B cell (primary cell): ENCODE measurements at regions not wholly inside any gene's neighbourhood (a gene's known extent, or its start where the extent isn't known, plus 50 kb on each side); places are given as distances from the start of the nearest gene placed in this dataset.

ENCODE experiments used
- ATAC-seq: fragments of 200-7000 bp; cut with Tn5 transposase; one replicate; pipeline ENCODE4 v1.10.0; 2021; ENCODE audit warnings: low read depth, mild to moderate bottlenecking, moderate number of reproducible peaks, moderate library complexity
- CTCF ChIA-PET: fragments of 350-600 bp; sonication (Branson Sonifier 250); formaldehyde crosslinking; loops from one replicate; lab custom pipeline; 2021; ENCODE audit warnings: antibody characterized with exemption, inconsistent platforms; lab: Charles Lee
- POLR2A ChIA-PET: fragments of 350-600 bp; sonication (Branson Sonifier 250); formaldehyde crosslinking; loops from one replicate; lab custom pipeline; 2021; ENCODE audit warnings: antibody characterized with exemption; lab: Charles Lee
- DNase-seq: peaks from one replicate; pipeline ENCODE4 v3.0.0; 2013
- H2AFZ ChIP-seq: 2 replicates; pipeline ENCODE4 v1.6.1; 2012; ENCODE audit warnings: mild to moderate bottlenecking, low read depth, low read length; ENCODE audit not compliant: insufficient read depth, poor library complexity, severe bottlenecking
- H3K27ac ChIP-seq, 2 donors: 1 replicate in 1 of 2; 2 replicates in 1 of 2; pipeline ENCODE4 v1.5.1; 2012 to 2013; ENCODE audit warnings: low read length in 2 of 2, mild to moderate bottlenecking in 2 of 2, moderate library complexity in 1 of 2
- H3K27me3 ChIP-seq, 4 experiments: fragments of 200-600 bp in 1 of 4; sonication (generic) in 1 of 4; replicated peaks in 1 of 4; 1 replicate in 2 of 4; 2 replicates in 2 of 4; pipeline versions ENCODE4 v1.6.1 to v1.7.0; 2013 to 2016; ENCODE audit warnings: low read length in 3 of 4, mild to moderate bottlenecking in 2 of 4, mixed read lengths in 1 of 4, moderate library complexity in 1 of 4; ENCODE audit not compliant: insufficient read depth in 4 of 4, control insufficient read depth in 3 of 4; ENCODE audit errors: control extremely low read depth in 1 of 4
- H3K36me3 ChIP-seq, 2 experiments: replicated peaks in 1 of 2; 1 replicate in 1 of 2; 2 replicates in 1 of 2; pipeline versions ENCODE4 v1.6.1 to v1.7.1; 2013; ENCODE audit warnings: low read length in 1 of 2; ENCODE audit not compliant: insufficient read depth in 2 of 2, control insufficient read depth in 1 of 2; ENCODE audit errors: control extremely low read depth in 1 of 2, extremely low read depth in 1 of 2
- H3K4me1 ChIP-seq, 2 donors: fragments of 200-600 bp in 1 of 2; sonication (generic) in 1 of 2; 1 replicate in 1 of 2; 2 replicates in 1 of 2; pipeline versions ENCODE4 v1.5.1 to v1.6.1; 2013 to 2017; ENCODE audit warnings: low read length in 2 of 2; ENCODE audit not compliant: control insufficient read depth in 2 of 2, insufficient read depth in 2 of 2
- H3K4me2 ChIP-seq: replicated peaks from 2 replicates; pipeline ENCODE3; 2012; ENCODE audit warnings: mild to moderate bottlenecking, low read depth, low read length; ENCODE audit not compliant: poor library complexity, severe bottlenecking
- H3K4me3 ChIP-seq, 5 experiments: fragments of 200-600 bp in 1 of 5; sonication (generic) in 1 of 5; 1 replicate in 3 of 5; 2 replicates in 2 of 5; pipeline versions ENCODE4 v1.5.1 to v1.7.0; 2011 to 2016; ENCODE audit warnings: low read length in 4 of 5, mild to moderate bottlenecking in 4 of 5, low read depth in 2 of 5, control low read depth in 1 of 5, moderate library complexity in 1 of 5; ENCODE audit not compliant: insufficient read depth in 1 of 5; ENCODE audit errors: control extremely low read depth in 1 of 5, extremely low read depth in 1 of 5
- H3K79me2 ChIP-seq: fragments of 200-600 bp; sonication (generic); one replicate; pipeline ENCODE4 v1.6.0; 2016; ENCODE audit warnings: low read length; ENCODE audit not compliant: control insufficient read depth, insufficient read depth
- H3K9ac ChIP-seq: fragments of 200-600 bp; sonication (generic); 2 replicates; pipeline ENCODE4 v1.6.1; 2017; ENCODE audit warnings: mild to moderate bottlenecking, low read length, moderate library complexity
- H3K9me3 ChIP-seq, 3 donors: one replicate each; pipeline versions ENCODE4 v1.6.1 to v1.7.1; 2013; ENCODE audit warnings: low read length in 2 of 3; ENCODE audit not compliant: control insufficient read depth in 2 of 3, insufficient read depth in 1 of 3; ENCODE audit errors: control extremely low read depth in 1 of 3
- H4K20me1 ChIP-seq: 2 replicates; pipeline ENCODE4 v1.6.0; 2012; ENCODE audit warnings: mild to moderate bottlenecking, low read length; ENCODE audit not compliant: insufficient read depth, control insufficient read depth, poor library complexity, severe bottlenecking
- H3K27ac Mint-ChIP-seq: one replicate; pipeline ENCODE4 v1.8.0; 2021; ENCODE audit warnings: mixed read lengths
- H3K27me3 Mint-ChIP-seq: one replicate; pipeline ENCODE4 v1.8.0; 2021; ENCODE audit warnings: mixed read lengths
- H3K4me1 Mint-ChIP-seq: one replicate; pipeline ENCODE4 v1.8.0; 2021; ENCODE audit warnings: mixed read lengths
- H3K4me3 Mint-ChIP-seq: one replicate; pipeline ENCODE4 v1.8.0; 2021; ENCODE audit warnings: mixed read lengths
- H3K9me3 Mint-ChIP-seq: one replicate; pipeline ENCODE4 v1.8.0; 2022; ENCODE audit warnings: mixed read lengths; ENCODE audit not compliant: insufficient read depth
- CTCF ChIP-seq: fragments of 200-600 bp; IDR thresholded peaks from one replicate; pipeline ENCODE4 v1.8.0; 2022; ENCODE audit warnings: antibody characterized with exemption, mild to moderate bottlenecking
- EZH2 ChIP-seq: IDR thresholded peaks from 2 replicates; pipeline ENCODE4 v1.6.1; 2012; ENCODE audit warnings: borderline replicate concordance, low read depth, mild to moderate bottlenecking, moderate library complexity, low read length; ENCODE audit not compliant: insufficient read depth, poor library complexity, severe bottlenecking
- WGBS: methylation state at CpG from one replicate; pipeline ENCODE4 v1.1.5; 2013; ENCODE audit warnings: missing lambda C conversion rate; ENCODE audit not compliant: insufficient coverage; 5-methylcytosine and 5-hydroxymethylcytosine counted together
- intact Hi-C: fragments of 100-400 bp; cut with micrococcal nuclease; formaldehyde crosslinking; loops from one replicate; pipeline ENCODE4 v1.10.0; 2022

DNA sequence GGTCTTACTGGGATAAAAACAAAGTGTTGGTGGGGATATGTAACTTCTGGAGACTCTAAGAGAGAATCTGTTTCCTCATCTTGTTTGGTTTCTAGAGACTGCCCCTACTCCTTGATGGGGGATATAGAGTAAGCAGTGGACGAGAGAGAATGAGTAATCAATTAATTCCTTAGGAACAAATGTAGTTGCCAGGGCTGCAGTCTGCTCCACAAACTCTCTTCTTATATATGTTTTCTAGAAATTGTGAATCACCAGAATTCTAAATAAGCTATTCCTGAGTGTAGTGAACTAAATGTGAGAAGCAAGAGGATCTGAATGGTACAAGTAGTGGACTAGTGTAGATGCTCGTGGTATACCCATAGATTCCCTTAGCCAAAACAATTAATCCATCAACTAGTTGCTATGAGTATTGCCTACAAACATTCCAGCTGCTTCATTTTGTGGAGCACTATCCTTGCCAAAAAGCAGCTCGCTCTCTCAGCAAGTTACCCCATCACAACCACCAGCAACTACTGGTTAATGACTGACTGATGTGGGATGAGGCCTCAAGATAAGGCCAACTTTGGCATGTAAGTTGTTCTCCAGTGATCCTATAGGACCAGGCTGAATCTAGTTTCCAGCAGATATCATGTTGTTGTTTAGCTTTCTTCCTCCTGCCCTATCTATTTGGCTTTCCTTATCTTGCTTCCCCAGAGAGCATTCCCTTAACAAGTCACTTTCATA is 273.0 kb downstream of the SLC7A11 start:
- no peaks in the 10 kb centered on the region for H3K9me3 ChIP-seq
- H3K36me3 ChIP-seq, result no peaks in the 10 kb centered on the region
- no CpG with 5 or more reads among the region's 3 CpGs for WGBS
- H3K27ac ChIP-seq, result no peak overlapping the region
- no peak for ATAC-seq
- H3K4me1 ChIP-seq, result no peaks in the 10 kb centered on the region
- H3K4me2 ChIP-seq, result no peak overlapping the region
- no peak overlapping the region for H3K4me3 ChIP-seq
- no peaks in the 10 kb centered on the region for H3K79me2 ChIP-seq
- intact Hi-C loops, result no loop called here
- H4K20me1 ChIP-seq, result no peaks in the 10 kb centered on the region
- Mint-ChIP-seq H3K4me3 (no peak overlapping the region), H3K27ac (no peak overlapping the region), H3K9me3 (no peaks in the 10 kb centered on the region), H3K4me1 (no peaks in the 10 kb centered on the region), H3K27me3 (no peaks in the 10 kb centered on the region)
- no peak overlapping the region for H2AFZ ChIP-seq
- TF ChIP-seq EZH2 (no peak), CTCF (no peak)
- ChIA-PET CTCF (no interaction called here), POLR2A (no interaction called here)
- no peaks in the 10 kb centered on the region for H3K27me3 ChIP-seq
- no peak for DNase-seq
- H3K9ac ChIP-seq, result no peak overlapping the region

- 91% methylated on average over 2 of the region's 6 CpGs for WGBS
- Mint-ChIP-seq H3K4me1 (no peaks in the 10 kb centered on the region), H3K27ac (no peak overlapping the region), H3K9me3 (no peaks in the 10 kb centered on the region), H3K27me3 (no peaks in the 10 kb centered on the region), H3K4me3 (no peak overlapping the region)
- no peak overlapping the region for H3K4me3 ChIP-seq
- no peak overlapping the region for H3K9ac ChIP-seq
- no peak overlapping the region for H3K27ac ChIP-seq
- no peak for TF ChIP-seq EZH2
- TF ChIP-seq CTCF, result no peak
- intact Hi-C loops, result no loop called here
- H3K27me3 ChIP-seq, result no peaks in the 10 kb centered on the region
- no peaks in the 10 kb centered on the region for H3K79me2 ChIP-seq
- no peaks in the 10 kb centered on the region for H3K9me3 ChIP-seq
- ChIA-PET POLR2A (no interaction called here), CTCF (no interaction called here)
- DNase-seq (no peak), ATAC-seq (no peak)
- no peaks in the 10 kb centered on the region for H3K4me1 ChIP-seq
- no peaks in the 10 kb centered on the region for H3K36me3 ChIP-seq
- H3K4me2 ChIP-seq, result no peak overlapping the region
- no peak overlapping the region for H2AFZ ChIP-seq
- no peaks in the 10 kb centered on the region for H4K20me1 ChIP-seq
Measured at GRCh38 chr4:137967480-137968190, 274.5 kb downstream of the SLC7A11 start.
